ENCODE measurements at regions not wholly inside any gene's neighbourhood (a gene's known extent, or its start where the extent isn't known, plus 50 kb on each side); places are given as distances from the start of the nearest gene placed in this dataset.

DNA sequence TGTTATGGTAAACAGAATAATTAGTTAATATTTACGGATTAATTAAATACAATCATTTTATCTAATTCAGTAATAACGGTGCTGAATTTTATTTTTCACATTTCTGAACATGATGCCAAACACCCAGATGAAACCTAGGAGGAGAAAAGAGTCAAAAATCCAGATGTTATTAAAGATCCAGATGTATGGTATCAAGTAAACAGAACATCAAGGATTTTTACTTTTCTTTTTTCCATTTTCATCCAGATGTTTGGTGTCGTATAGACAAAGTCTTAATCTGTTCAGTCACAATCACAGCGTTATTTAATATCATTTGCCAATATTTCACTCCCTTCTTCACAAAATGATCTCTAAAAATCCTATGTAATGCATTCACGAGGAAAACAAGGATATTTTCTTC is 64.0 kb upstream of the NR2F2 start:
- POLR2A ChIA-PET = no interaction called here
- no peak for FAIRE-seq
- no TSS peak for BruUV-seq (replicated peaks)
- no peak overlapping the region for H3K4me2 ChIP-seq (ENCODE audit: low read depth, low read length)
- intact Hi-C loops (cut with micrococcal nuclease; ENCODE audit: unreplicated experiment) (no loop called here), in situ Hi-C loops (cut with HindIII; ENCODE audit: extremely low pct_ligation_motif_present, low pct_unique_long_range_greater_than_20kb) (no loop called here)
- no peak overlapping the region for H3K4me3 ChIP-seq (replicated peaks in 1 of 3; ENCODE audit: insufficient read depth in 1 of 3, low read depth in 2 of 3, low read length in 3 of 3)
- H3K4me1 ChIP-seq (ENCODE audit: insufficient read depth, low read length) = peaks cover 83% of the 10 kb centered on the region
- no peaks in the 10 kb centered on the region for H3K36me3 ChIP-seq (replicated peaks in 1 of 2; ENCODE audit: control insufficient read depth in 1 of 2, insufficient read depth in 2 of 2, low read length in 2 of 2)
- H3K9ac ChIP-seq (ENCODE audit: insufficient read depth, low read depth, low read length) = no peak overlapping the region
- H3K9me3 ChIP-seq (ENCODE audit: low read length) = no peaks in the 10 kb centered on the region
- no peak for DNase-seq (ENCODE audit: low spot score)
- no peaks in the 10 kb centered on the region for H3K79me2 ChIP-seq (ENCODE audit: insufficient read depth, low read length)
- WGBS (ENCODE audit: low lambda C conversion rate) = 95% methylated on average over 5 of the region's 5 CpGs
- no peaks in the 10 kb centered on the region for H3K27me3 ChIP-seq (ENCODE audit: control insufficient read depth in 1 of 2, insufficient read depth in 2 of 2, low read length in 2 of 2)
- no peak overlapping the region for H3K27ac ChIP-seq (ENCODE audit: extremely low read length, insufficient read depth, low read length)
- no peaks in the 10 kb centered on the region for H4K20me1 ChIP-seq (ENCODE audit: insufficient read depth, low read length)
- no peak overlapping the region for H2AFZ ChIP-seq (ENCODE audit: low read length)
- CTCF ChIA-PET (ENCODE audit: low intra/inter-chr PET ratio, low total read pairs) = no interaction called here
- no peak for ATAC-seq
- TF ChIP-seq GPBP1L1 (CRISPR knock-in tag; IDR thresholded peaks at IDR 0.05) (no peak), ATRX (CRISPR knock-in tag; IDR thresholded peaks at IDR 0.05; ENCODE audit: borderline replicate concordance) (no peak), HNF1A (IDR thresholded peaks at IDR 0.05; ENCODE audit: low read depth) (no peak), HNF1A (CRISPR knock-in tag; IDR thresholded peaks at IDR 0.05; ENCODE audit: borderline replicate concordance) (no peak), MAF1 (CRISPR knock-in tag; IDR thresholded peaks at IDR 0.05; ENCODE audit: borderline replicate concordance) (no peak), CCAR2 (optimal IDR thresholded peaks at IDR 0.05; ENCODE audit: low read depth, low read length) (no peak), AKNA (CRISPR knock-in tag; IDR thresholded peaks at IDR 0.05; ENCODE audit: borderline replicate concordance) (no peak), TEAD2 (CRISPR knock-in tag; IDR thresholded peaks at IDR 0.05) (no peak), FOXM1 (CRISPR knock-in tag; IDR thresholded peaks at IDR 0.05) (no peak), DNMT3B (CRISPR knock-in tag; conservative IDR thresholded peaks at IDR 0.05) (no peak), ZKSCAN1 (IDR thresholded peaks at IDR 0.05; ENCODE audit: low read length) (no peak)
- TF ChIP-seq, protein P1, sequence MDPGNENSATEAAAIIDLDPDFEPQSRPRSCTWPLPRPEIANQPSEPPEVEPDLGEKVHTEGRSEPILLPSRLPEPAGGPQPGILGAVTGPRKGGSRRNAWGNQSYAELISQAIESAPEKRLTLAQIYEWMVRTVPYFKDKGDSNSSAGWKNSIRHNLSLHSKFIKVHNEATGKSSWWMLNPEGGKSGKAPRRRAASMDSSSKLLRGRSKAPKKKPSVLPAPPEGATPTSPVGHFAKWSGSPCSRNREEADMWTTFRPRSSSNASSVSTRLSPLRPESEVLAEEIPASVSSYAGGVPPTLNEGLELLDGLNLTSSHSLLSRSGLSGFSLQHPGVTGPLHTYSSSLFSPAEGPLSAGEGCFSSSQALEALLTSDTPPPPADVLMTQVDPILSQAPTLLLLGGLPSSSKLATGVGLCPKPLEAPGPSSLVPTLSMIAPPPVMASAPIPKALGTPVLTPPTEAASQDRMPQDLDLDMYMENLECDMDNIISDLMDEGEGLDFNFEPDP (CRISPR knock-in tag; conservative IDR thresholded peaks at IDR 0.05) = no peak
- TF ChIP-seq, protein P2, sequence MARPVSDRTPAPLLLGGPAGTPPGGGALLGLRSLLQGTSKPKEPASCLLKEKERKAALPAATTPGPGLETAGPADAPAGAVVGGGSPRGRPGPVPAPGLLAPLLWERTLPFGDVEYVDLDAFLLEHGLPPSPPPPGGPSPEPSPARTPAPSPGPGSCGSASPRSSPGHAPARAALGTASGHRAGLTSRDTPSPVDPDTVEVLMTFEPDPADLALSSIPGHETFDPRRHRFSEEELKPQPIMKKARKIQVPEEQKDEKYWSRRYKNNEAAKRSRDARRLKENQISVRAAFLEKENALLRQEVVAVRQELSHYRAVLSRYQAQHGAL (CRISPR knock-in tag; IDR thresholded peaks at IDR 0.05; ENCODE audit: not compliant biosample characterization) = no peak
